NCI-H748 (cell line): ENCODE measurements at regions not wholly inside any gene's neighbourhood (a gene's known extent, or its start where the extent isn't known, plus 50 kb on each side); places are given as distances from the start of the nearest gene placed in this dataset.

Experiments used
- DNase-seq: peaks from one replicate; lab custom pipeline; 2025; ENCODE audit not compliant: unreplicated experiment; lab: John Stamatoyannopoulos, UW

DNA sequence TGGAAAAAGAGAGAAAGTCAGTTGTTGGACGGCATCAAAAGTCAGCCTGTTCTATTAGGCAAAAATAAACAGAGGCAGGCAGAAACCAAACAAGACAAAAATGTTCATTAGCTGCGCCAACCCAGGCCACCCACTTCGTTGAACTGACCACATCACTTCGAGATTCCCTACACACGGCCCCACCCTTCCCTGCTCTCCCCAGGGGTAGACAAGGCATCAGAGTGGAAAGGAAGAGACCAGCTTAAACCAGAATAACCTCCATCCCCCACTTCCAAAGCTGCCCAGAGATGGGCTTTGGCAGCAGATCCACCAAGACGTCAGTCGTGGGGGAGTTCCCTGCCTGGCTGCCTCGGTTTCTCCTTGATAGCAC lies 204.6 kb upstream of the TSHZ3 start:
- DNase-seq, result no peak

- no peak for DNase-seq
Measured at GRCh38 chr19:31554360-31554759, 205.1 kb upstream of the TSHZ3 start.

GRCh38 chr19:31555634-31556215 lies 206.5 kb upstream of the TSHZ3 start:
- no peak for DNase-seq

- DNase-seq, result no peak
Measured at GRCh38 chr19:31559494-31559893, 210.3 kb upstream of the TSHZ3 start.

GRCh38 chr19:31560086-31561060 lies 211.1 kb upstream of the TSHZ3 start:
- DNase-seq, result no peak

DNA sequence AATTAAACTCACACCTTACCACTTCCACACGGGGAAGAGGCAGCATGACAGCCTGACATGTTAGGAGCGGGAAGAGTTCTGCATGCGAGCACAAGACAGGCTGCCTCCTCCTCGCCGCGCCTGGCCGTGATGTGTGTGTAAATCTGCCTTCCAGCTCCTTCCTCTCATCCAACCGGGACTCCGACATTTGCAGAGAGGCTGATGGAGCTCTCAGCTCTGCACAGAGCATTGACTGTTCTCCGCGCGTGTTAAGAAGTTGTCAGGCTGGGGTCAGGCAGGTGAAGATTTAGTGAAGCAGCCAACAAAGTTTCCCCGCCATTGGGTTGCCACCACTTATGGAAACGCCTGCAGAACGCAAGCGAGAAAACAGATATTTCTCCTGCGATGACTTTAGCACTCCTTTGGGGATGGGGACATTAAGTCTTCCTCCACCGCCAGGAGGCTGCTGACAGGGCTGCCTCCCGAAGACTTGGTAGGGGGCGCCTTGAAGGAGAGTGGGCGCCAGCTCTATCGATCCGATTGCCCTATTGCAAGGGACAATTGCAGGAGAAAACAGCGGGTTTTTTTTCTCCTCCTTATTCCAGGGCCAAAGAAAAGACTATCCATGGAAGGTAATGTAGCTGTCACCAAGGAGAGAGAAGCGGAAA lies 213.9 kb upstream of the TSHZ3 start:
- DNase-seq, result no peak

- DNase-seq, result no peak
Measured at GRCh38 chr19:31567776-31568175, 218.5 kb upstream of the TSHZ3 start.

DNA sequence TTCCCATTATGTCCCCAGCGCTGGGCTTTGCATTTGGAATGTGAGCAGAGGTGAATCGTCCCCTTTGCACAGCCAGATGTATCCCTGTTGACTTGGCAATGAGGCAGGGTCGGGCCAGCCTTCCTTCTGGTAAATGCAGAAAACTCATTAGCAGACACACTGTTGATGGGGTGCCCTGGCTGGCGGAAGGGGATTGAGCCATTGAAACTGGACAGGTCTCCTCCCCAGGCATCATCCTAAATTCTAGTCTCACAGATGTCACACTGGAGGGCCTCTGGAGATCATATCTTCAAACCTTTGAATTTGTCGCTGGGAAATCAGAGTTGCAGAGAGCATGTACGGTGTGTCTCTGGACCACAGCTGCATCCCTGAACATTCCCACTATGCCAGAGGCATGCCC lies 219.5 kb upstream of the TSHZ3 start:
- no peak for DNase-seq

DNA sequence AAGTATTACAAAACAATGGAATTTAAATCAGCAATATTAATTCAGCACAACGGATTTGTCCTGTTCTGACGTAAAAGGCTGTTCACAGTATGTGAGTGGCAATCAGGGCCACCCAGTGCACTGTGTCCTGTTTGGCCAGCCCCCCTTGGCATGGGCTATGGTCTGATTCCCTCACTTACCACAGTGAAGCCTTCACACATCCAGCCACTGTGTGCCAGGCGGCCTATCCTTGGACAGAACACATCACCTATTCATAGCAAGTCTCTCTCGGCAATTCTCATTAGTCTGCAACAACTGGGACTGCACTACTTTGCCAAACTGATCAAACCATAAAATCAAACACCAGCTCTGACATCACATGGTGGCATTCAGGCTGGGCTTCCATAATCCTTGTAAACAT lies 221.5 kb upstream of the TSHZ3 start:
- no peak for DNase-seq

DNA sequence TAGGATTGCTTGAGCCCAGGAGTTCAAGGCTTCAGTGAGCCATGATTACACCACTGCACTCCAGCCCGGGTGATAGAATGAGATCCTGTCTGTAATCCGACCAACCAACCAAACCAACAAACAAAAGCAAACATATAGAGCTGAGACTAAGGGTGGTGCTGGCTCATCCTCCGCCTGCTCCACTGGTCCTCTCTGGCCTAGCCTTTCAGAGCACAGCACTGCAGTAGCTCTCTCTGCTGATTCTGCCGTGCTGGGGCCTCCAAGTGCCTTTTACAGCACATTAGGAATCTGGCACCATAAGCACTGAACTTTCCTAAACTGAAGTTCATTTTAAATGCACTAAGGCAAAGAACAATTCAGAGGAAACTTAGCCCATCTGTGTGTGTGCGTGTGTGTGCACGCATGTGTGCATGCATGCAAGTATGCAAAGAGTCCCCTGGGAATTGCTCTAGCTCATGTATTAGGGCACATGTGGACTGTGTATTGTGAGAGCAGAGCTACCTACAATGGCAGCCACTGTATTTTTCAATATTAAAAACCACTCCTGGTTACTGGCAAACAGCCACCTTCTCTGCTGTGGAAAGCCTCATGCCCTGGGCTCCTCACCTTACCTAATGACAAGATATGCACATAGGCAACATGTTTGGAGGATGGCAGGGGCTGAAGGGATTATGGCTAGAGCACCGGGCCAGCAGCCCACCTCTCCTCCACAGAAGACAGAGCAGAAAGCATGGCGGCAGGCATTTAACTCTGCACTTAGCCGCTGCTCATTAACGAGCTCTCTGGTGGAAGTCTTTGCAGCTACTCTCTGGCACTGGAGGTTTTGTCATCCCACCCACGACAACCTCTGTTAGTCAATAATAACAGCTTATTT lies 223.1 kb upstream of the TSHZ3 start:
- no peak for DNase-seq

DNA sequence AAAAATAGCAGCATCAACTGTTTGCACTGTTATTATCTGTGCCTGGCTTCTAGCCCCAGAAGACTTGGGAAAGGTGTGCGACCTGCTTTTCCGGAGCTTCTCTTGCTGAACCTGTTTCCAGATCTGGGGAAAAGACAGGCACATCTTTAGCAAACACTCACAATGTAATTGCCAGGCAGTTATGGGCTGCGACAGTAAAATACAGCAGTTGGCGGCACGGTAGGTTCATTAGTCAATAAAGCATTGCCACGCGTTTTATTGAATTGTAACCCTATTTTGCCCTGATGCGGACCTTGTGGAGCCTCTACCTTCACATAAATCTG lies 223.7 kb upstream of the TSHZ3 start:
- no peak for DNase-seq

GRCh38 chr19:31574251-31574973 lies 225.2 kb upstream of the TSHZ3 start:
- no peak for DNase-seq

- DNase-seq, result no peak
Measured at GRCh38 chr19:31575846-31576335, 226.7 kb upstream of the TSHZ3 start.

GRCh38 chr19:31578326-31578725 lies 229.1 kb upstream of the TSHZ3 start:
- DNase-seq, result no peak

GRCh38 chr19:31583148-31583547 lies 233.9 kb upstream of the TSHZ3 start:
- no peak for DNase-seq

- DNase-seq, result no peak
Measured at GRCh38 chr19:31586282-31586681, 237.0 kb upstream of the TSHZ3 start.

DNA sequence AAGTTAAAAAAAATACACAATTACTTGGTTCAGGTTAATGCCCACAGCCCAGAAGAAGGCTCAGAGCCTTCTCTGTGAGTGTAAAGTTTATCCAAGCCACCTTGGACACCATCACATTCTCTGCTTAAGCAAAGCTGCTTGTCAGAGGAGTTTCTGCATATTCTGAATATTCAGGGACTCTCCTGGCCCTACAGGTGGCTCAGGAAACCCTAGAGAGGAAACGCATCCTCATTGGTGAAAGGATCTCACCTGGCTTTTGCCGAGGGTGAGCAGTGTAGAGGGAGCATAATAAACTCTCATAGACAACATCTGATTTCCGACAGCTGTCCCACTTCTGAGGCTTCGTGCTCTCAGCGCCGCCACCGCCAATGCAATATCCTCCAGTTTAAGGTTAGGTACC lies 239.9 kb upstream of the TSHZ3 start:
- DNase-seq, result no peak

- no peak for DNase-seq
Measured at GRCh38 chr19:31591258-31591657, 242.0 kb upstream of the TSHZ3 start.

GRCh38 chr19:31592456-31592855 lies 243.2 kb upstream of the TSHZ3 start:
- no peak for DNase-seq

GRCh38 chr19:31594701-31595100 lies 245.5 kb upstream of the TSHZ3 start:
- no peak for DNase-seq
